NOMO-1 treated with DMSO at 0.1 percent for 48 hours (cell line): ENCODE measurements at regions not wholly inside any gene's neighbourhood (a gene's known extent, or its start where the extent isn't known, plus 50 kb on each side); places are given as distances from the start of the nearest gene placed in this dataset.

ENCODE experiments used
- DNase-seq: peaks from one replicate; lab custom pipeline; 2025; ENCODE audit not compliant: unreplicated experiment; lab: John Stamatoyannopoulos, UW

DNA sequence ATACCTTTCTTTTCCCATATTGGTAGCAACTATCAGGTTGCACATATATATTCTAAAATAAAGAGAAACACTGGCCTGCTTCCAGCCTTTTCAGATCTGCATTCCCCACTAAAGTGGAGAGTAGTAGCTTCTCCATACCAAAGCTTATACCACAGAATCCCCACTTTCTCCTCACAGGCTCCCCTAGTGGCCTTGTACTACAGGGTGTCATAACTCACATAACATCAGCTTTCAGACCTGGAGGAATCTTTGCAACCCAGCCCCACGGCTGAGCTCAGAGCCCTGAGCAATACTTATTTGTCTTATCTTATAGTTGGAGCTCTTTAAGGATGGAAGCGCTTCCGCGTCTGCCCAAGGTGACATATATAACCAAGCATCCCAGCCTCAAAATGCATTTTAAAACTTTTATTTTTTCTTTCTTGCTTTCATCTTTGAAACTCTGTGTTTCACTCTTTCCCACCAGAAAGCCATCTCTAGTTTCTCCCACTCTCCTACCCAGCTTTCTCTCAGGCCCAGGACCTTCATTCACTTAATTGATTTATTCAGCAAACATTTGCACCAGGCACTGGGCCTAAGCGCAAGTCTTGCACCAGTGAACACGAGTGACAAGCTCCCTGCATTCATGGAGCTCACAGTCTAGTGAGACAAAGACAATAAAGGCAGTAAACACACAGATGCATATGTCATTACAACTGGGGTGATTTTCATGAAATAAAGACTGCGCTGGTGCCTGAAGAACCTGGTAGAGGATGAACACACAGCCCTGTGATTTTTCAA lies 254.7 kb downstream of the IPO8 start:
- no peak for DNase-seq

- DNase-seq: no peak
Measured at GRCh38 chr12:30439201-30439600, 256.5 kb downstream of the IPO8 start.

DNA sequence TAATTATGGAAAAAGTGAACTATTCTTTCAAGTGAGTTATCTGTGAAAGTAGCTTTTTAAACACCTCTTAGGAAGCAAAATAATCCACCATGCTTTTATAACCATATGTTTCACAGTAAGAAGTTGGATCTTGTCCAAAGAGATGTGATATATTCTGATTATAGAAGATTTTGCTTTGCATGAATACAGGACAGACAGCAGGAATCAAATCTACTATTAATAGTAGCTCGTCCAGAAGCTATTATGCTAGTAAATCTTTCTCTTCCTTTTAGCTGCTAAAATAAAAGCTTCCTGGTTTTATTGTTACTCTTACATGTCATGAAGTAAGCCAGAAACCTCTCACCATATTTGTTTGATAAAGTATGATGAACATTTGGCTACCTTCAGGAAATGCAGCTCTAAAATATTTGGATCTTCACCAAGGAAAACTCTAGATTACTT lies 257.0 kb downstream of the IPO8 start:
- DNase-seq: no peak

GRCh38 chr12:30437616-30438015 lies 258.1 kb downstream of the IPO8 start:
- DNase-seq: no peak

DNA sequence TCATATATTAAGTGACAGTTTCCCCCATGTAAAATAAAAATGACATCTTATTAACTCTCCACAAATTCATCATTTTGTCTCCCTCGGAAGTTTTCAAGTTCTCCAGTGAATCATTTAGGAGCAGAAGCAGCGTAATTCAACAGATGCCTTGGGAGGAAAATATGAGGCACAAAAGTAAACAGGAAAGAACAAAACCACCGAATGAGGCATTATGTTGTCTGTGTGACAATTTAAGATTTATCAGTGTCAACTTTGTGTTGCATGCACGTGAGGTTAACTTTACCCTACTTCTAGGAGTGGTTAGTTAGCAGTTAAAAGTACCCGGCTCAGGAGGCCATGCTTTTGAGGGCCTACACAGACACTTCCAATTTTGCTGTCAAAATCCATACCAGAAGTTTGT lies 258.6 kb downstream of the IPO8 start:
- no peak for DNase-seq

DNA sequence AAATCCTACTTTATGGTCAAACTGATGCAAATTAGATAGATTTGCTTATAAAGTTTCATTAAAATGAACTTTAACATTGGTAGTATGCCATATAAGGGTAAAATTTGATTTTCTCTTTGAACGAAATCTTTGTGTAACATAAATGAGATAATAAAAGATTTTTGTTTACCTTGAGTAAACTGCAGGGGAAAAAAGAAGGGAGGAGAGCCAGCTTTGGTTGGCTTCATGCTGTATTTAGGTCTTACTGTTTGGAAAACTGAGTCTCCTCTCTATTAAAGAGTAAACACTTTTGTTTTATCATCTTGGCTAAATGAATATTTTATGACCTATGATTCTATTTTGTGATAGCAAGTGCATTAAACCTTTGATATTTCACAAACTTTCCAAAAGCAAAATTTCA lies 267.6 kb downstream of the IPO8 start:
- no peak for DNase-seq

DNA sequence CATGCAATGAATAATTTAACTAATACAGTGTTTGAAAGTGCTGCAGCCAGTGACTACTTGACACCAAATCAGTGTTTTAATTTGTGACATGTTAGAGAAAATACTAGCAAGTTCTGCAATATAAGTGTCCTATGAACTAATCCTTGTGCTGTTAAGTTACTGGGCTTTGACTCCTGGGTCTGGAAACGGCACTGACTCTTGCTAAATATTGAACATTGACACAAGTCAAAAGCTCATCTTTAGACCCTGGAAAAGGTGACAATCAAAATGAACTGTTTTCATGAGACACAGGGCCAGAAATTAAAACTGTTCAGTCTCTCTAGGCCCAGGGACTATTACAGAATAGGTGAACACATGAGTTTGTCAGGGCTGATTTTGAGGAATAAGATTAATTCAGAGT lies 268.1 kb downstream of the IPO8 start:
- no peak for DNase-seq

DNA sequence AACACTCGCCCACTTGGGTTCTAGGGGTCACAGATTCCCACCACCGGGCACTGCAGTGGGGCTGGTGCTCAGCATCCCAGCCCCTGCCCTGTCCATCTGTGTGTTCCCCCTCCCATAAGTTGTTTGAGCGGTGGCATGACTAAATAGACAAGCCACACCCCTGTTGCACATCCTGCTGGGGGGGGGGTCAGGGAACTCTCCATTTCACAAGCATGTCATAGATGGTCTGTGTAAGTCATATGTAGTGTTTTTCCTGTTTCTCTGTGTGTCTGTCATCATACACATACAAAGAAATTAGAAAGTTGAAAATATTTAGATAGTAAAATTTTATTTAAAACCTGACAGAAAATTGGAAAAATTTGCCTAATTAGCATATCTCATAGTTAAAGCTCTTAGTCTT lies 270.2 kb downstream of the IPO8 start:
- DNase-seq: no peak

GRCh38 chr12:30423330-30423729 lies 272.3 kb downstream of the IPO8 start:
- no peak for DNase-seq

DNA sequence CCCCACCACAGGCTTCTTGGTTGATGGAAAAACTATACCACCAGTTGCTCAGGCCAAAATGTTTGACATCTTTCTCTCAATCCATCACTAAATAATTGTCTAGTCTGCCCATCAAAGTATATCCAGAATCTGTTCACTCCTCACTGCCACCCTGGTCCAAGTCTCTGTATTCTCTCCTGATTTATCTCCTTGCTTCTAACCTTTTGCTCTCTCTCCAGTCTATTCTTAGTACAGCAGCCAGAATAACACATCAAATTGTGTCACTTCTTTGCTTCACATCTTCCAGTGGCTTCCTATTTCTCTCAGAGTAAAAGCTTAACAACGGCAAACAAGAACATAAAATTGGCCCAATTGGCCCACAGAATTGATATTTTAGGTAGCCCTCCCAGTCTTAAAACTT lies 272.8 kb downstream of the IPO8 start:
- DNase-seq: no peak

DNA sequence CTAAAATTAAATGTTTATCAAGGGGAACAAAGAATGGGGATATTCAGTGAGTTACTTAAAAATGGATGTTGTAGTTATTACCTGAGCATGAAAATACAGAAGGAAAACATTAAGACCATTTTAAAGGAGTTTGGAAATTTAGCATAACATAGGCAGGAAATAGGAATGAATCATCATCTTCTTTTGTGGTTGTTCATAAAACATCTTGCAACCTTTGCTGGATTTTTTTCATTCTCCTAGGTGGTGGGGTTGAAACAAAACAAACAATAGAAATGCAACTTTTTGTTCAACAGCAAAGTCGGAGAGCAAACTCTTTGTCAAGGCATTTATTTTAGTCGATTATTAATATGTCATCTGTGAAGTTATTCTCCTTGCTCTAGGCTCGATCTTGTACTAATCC lies 275.1 kb downstream of the IPO8 start:
- DNase-seq: no peak

DNA sequence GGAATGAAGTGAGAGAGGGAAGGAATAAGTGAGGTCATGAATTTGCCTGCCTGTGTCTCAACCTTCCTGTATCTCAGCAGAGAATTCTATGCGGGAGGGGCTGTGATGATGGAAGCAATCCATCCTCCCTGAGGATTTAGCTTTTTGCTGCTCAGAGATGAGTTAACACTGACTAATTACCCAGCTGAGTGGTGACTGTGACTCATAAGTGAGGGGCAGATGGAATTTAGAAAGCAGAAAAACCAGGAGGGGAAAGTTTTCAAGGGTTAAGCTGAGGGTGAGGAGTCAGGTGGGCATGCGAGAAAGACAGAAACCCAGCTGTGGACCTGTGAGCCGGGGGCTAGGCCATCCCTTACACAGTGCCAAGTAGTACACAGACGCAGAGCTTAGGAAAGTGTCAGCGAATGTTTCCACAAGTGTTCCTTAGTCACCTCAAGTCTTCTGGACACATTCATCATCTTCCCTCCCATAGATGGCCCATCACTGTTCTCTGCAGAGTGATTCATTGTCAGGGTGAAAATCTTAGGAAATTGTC lies 277.9 kb downstream of the IPO8 start:
- no peak for DNase-seq

- no peak for DNase-seq
Measured at GRCh38 chr12:30416631-30417030, 279.0 kb downstream of the IPO8 start.

- DNase-seq: no peak
Measured at GRCh38 chr12:30415777-30416176, 279.9 kb downstream of the IPO8 start.

DNA sequence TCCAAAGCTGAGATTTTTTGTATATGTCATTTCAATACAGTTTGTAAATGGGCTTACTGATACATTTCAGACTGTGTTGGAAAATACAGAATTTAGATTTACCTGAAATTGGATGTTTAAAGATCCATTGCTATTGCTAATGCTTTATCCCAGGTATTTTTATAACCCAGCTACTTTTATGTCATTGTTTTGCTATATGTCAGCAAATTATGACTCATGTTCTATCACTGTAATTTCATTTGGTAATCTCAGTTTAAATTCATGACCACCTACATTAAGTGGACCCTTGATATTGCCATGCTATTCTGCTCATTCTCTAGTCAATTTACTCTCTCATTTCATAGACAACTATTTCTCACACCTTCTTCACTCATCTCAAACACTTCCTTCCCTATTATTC lies 281.2 kb downstream of the IPO8 start:
- no peak for DNase-seq

- DNase-seq: no peak
Measured at GRCh38 chr12:30400349-30400748, 295.3 kb downstream of the IPO8 start.

DNA sequence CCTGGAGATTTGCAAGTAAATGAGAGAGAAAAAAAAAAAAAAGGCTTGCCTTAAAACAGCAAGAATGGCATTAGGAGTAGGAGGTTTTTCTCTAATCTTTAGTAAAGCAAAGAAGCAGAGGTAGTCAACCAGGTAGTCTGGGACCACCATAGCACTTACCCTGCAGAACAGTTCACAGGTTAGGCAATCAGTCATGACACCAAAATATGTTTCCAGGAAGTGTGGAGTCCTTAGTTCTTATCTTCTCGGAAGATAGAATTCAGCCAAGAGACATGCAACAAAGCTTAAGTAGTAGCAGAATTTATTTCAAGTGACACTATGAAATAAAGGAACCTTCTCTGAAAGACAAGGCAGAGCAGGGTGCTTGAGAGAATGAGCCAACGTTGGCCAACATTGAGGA lies 295.8 kb downstream of the IPO8 start:
- DNase-seq: no peak

- DNase-seq: no peak
Measured at GRCh38 chr12:30396576-30396975, 299.1 kb downstream of the IPO8 start.

DNA sequence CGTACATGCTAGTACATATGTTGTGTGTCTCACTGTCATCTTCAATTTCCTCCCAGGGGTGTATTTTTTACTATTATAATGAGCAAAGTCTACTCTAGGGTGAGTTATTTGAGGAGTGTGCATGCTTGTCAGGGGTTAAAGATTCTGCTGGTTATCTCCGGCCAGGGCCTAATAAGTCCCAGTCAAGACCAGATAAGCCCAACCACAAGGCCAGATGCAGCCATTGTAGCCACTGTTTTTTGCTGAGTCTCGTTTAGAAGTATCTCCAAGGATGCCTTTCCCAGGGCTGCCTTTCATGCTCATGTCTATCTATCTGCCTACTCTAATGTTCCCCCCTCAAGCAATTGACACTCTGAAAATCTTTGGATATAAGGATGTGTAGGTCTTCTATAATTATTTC lies 300.5 kb downstream of the IPO8 start:
- no peak for DNase-seq

DNA sequence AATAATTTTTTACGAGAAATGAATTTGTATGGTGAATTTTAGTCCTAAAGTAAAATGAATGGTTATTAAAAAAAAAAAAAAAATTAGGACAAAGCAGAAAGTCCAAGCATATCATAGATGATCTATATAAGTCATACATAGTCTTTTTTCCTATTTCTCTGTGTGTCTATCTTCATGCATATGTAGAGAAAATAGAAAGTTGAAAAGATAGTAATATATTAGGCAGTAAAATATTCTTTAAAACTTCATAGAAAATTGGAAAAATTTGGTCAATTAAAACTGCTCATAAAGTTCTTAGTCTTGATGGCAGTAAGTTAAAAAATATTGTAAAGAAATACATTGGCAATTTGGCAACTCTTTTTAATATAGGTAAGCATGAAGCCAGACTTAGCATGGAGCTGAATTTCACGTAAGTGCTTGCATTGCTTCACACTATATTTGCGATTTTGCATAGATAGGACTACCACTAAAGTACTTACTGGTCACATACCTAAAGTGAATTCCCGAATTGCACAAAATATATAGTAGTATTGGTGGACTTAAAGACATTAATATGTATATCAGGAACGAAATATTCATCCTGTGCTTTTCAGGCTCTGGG lies 303.8 kb downstream of the IPO8 start:
- no peak for DNase-seq

DNA sequence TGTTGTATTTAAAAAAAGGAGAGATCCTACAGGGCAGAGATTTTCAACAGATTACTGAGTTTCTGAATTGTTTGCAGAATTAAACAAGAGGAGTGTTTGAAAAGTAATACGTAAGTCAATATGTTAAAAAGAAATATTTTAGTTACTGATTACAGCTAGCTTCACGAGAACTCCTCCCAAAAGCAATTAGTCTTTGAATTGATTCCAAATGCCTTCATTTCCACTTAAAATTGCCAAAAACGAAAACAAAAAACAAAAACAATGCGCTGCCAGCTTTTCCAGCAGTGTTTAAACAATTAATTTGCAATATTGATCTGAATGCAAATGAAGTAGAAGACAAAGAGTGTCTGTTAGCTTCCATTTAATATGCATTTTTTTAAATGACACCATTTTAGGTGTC lies 310.0 kb downstream of the IPO8 start:
- DNase-seq: no peak

DNA sequence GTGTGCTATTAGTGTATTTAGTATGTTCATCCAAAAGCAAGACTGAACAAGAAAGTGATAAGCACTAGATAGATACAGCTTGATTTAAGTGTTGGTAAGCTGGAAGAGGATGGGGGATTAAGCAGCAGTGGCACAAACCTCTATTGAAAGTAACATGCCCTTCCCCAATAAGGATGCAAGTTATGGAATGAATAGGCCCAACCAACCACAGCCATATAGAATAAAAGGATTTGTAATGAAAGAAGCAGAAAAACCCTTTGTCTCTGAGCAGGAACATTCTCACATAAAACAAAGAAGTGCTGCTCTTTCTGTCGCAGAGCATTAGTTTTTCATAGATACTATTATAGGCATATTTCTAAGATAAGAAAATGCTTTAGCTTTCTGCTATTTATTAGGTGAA lies 310.7 kb downstream of the IPO8 start:
- DNase-seq: no peak

GRCh38 chr12:30378307-30378706 lies 317.4 kb downstream of the IPO8 start:
- DNase-seq: no peak
